Ishikawa (cell line): ENCODE measurements at regions not wholly inside any gene's neighbourhood (a gene's known extent, or its start where the extent isn't known, plus 50 kb on each side); places are given as distances from the start of the nearest gene placed in this dataset.

ENCODE experiments used
- CEBPB ChIP-seq: IDR thresholded peaks from 2 replicates; pipeline ENCODE4 v1.6.1; 2012
- CREB1 ChIP-seq: IDR thresholded peaks from 2 replicates; pipeline ENCODE4 v1.6.1; 2012; ENCODE audit warnings: low read depth
- EGR1 ChIP-seq: IDR thresholded peaks from 2 replicates; pipeline ENCODE4 v1.6.1; 2012
- EP300 ChIP-seq: IDR thresholded peaks from 2 replicates; pipeline ENCODE4 v1.6.1; 2012; ENCODE audit warnings: borderline replicate concordance
- FOXM1 ChIP-seq: IDR thresholded peaks from 2 replicates; pipeline ENCODE4 v1.6.1; 2012; ENCODE audit warnings: low read depth, borderline replicate concordance
- MAX ChIP-seq: IDR thresholded peaks from 2 replicates; pipeline ENCODE4 v1.6.1; 2012
- NFIC ChIP-seq: IDR thresholded peaks from 2 replicates; pipeline ENCODE4 v1.6.1; 2012
- RAD21 ChIP-seq: IDR thresholded peaks from 2 replicates; pipeline ENCODE4 v1.6.1; 2012; ENCODE audit warnings: low read depth
- TAF1 ChIP-seq: IDR thresholded peaks from 2 replicates; pipeline ENCODE4 v1.6.1; 2012; ENCODE audit warnings: low read depth, mild to moderate bottlenecking
- TCF12 ChIP-seq: IDR thresholded peaks from 2 replicates; pipeline ENCODE4 v1.6.1; 2012; ENCODE audit warnings: low read depth
- TEAD4 ChIP-seq: IDR thresholded peaks from 2 replicates; pipeline ENCODE4 v1.6.1; 2012
- USF1 ChIP-seq: IDR thresholded peaks from 2 replicates; pipeline ENCODE4 v1.6.1; 2012
- YY1 ChIP-seq: IDR thresholded peaks from 2 replicates; pipeline ENCODE4 v1.6.1; 2012; ENCODE audit warnings: low read depth
- ZBTB7A ChIP-seq: IDR thresholded peaks from 2 replicates; pipeline ENCODE4 v1.6.1; 2012; ENCODE audit warnings: low read depth
- TF ChIP-seq, protein P1 (sequence below): IDR thresholded peaks from 2 replicates; pipeline ENCODE4 v1.6.1; 2012; ENCODE audit warnings: low read depth, mild to moderate bottlenecking

DNA sequence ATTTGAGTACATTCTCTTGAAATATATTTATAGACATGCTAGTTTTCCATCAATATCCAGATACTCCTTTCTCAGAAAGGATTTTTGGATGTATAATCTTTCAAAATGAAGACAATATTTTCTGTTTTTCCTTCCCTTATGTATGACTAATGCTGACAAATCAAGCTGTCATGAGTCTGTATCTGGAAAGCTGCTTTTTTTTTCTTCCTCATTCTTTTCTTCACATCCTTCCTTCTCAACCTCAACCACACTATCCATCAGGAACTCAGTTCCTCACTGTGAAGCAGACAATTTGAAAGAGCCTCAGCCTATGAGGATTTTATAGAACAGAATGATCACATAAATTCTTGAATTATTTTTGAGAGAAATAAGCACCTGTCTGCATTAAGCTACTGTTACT is 335.9 kb upstream of the EPHA6 start:
- TF ChIP-seq CEBPB (no peak), TEAD4 (no peak), YY1 (no peak), RAD21 (no peak), FOXM1 (no peak), EGR1 (no peak), USF1 (no peak)

DNA sequence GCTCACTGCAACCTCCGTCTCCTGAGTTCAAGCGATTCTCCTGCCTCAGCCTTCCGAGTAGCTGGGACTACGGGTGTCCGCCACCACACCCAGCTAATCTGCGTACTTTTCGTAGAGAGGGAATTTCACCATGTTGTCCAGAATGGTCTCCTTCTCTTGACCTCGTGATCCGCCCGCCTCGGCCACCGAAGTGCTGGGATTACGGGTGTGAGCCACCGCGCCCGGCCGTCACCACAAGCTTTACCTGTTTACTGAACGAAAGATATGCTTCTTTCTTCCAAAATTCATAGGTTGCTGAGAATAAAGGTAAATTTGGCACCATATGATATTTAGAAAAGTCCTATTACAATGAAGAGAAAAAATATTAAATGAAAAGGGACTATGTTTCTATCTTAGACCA is 333.5 kb upstream of the EPHA6 start:
- TF ChIP-seq FOXM1 (no peak), NFIC (no peak), YY1 (no peak), TCF12 (no peak), ZBTB7A (no peak), MAX (no peak), CEBPB (no peak)

DNA sequence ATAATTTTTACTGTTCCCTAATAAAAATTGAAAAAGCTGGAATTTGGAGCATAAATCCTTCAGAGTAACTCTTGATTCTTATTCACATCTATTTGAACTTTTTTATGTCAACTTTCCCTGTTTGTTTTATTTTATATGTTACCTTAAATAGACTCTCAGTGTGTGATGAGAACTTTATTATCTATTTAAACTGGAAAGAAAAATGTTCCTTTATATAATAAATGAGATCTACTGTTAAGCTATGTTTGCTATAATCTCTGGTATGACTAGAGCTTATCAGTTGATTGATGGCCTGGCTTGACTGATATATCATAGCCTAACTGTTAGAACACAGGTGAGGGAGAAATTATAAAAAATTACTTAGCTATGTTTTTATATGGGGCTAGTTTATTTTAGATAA is 330.6 kb upstream of the EPHA6 start:
- no peak for TF ChIP-seq EP300
- TF ChIP-seq, protein P1, sequence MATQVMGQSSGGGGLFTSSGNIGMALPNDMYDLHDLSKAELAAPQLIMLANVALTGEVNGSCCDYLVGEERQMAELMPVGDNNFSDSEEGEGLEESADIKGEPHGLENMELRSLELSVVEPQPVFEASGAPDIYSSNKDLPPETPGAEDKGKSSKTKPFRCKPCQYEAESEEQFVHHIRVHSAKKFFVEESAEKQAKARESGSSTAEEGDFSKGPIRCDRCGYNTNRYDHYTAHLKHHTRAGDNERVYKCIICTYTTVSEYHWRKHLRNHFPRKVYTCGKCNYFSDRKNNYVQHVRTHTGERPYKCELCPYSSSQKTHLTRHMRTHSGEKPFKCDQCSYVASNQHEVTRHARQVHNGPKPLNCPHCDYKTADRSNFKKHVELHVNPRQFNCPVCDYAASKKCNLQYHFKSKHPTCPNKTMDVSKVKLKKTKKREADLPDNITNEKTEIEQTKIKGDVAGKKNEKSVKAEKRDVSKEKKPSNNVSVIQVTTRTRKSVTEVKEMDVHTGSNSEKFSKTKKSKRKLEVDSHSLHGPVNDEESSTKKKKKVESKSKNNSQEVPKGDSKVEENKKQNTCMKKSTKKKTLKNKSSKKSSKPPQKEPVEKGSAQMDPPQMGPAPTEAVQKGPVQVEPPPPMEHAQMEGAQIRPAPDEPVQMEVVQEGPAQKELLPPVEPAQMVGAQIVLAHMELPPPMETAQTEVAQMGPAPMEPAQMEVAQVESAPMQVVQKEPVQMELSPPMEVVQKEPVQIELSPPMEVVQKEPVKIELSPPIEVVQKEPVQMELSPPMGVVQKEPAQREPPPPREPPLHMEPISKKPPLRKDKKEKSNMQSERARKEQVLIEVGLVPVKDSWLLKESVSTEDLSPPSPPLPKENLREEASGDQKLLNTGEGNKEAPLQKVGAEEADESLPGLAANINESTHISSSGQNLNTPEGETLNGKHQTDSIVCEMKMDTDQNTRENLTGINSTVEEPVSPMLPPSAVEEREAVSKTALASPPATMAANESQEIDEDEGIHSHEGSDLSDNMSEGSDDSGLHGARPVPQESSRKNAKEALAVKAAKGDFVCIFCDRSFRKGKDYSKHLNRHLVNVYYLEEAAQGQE, result no peak

- TF ChIP-seq, protein P1, result no peak
- TF ChIP-seq CEBPB, result no peak
- TF ChIP-seq EP300, result no peak
- TF ChIP-seq RAD21, result no peak
- no peak for TF ChIP-seq TEAD4
- TF ChIP-seq ZBTB7A, result no peak
Observed at GRCh38 chr3:96488708-96489107, 325.7 kb upstream of the EPHA6 start.

DNA sequence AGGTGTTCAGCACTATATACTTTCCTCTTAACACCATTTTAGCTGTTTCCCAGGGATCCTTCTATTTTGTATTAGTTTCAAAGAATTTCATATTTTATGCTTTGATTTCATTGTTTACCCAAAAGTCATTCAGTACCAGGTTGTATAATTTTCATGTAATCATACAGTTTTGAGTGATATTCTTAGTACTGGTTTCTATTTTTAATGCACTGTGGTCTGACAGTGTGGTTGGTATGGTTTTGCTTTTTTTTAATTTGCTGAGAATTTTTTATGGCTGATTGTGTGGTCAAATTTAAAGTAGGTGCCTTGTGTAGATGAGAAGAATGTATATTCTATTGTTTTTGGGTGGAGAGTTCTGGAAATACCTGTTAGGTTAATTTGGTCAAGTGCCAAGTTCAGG is 323.4 kb upstream of the EPHA6 start:
- TF ChIP-seq, protein P1, result no peak
- TF ChIP-seq NFIC, result no peak
- TF ChIP-seq USF1, result no peak
- TF ChIP-seq MAX, result no peak

- TF ChIP-seq TEAD4 (no peak), TAF1 (no peak), TCF12 (no peak), CEBPB (no peak), EP300 (no peak), CREB1 (no peak), NFIC (no peak), USF1 (no peak), FOXM1 (no peak), ZBTB7A (no peak)
- TF ChIP-seq, protein P1, result no peak
Observed at GRCh38 chr3:96491868-96492267, 322.5 kb upstream of the EPHA6 start.
